Neural cell (in vitro differentiated cells): ENCODE measurements at regions not wholly inside any gene's neighbourhood (a gene's known extent, or its start where the extent isn't known, plus 50 kb on each side); places are given as distances from the start of the nearest gene placed in this dataset.

ENCODE experiments used
- H2AFZ ChIP-seq: fragments of 200-600, 300-800 bp; sonication (generic), shearing (Covaris generic); 2 replicates; pipeline ENCODE4 v1.6.0; 2014; ENCODE audit warnings: low read depth, mild to moderate bottlenecking, antibody characterized with exemption, low read length, moderate library complexity
- H3F3A ChIP-seq: fragments of 200-600 bp; shearing (Covaris generic); 2 replicates; pipeline ENCODE4 v1.6.1; 2016; ENCODE audit warnings: mild to moderate bottlenecking, moderate library complexity, mixed read lengths, antibody characterized with exemption, low read length; ENCODE audit not compliant: insufficient read depth, poor library complexity, severe bottlenecking
- H3K27ac ChIP-seq: fragments of 200-600, 300-800 bp; sonication (generic), shearing (Covaris generic); 2 replicates; pipeline ENCODE4 v1.5.1; 2014; ENCODE audit warnings: mild to moderate bottlenecking, low read length, moderate library complexity
- H3K27me3 ChIP-seq: fragments of 300-800, 200-600 bp; sonication (generic), shearing (Covaris generic); 2 replicates; pipeline ENCODE4 v1.6.0; 2014; ENCODE audit warnings: mild to moderate bottlenecking, low read depth, low read length, moderate library complexity; ENCODE audit not compliant: insufficient read depth
- H3K36me3 ChIP-seq: fragments of 300-800, 200-600 bp; sonication (generic), shearing (Covaris generic); 2 replicates; pipeline ENCODE4 v1.5.1; 2014; ENCODE audit warnings: mild to moderate bottlenecking, antibody characterized with exemption, low read length, moderate library complexity; ENCODE audit not compliant: insufficient read depth
- H3K4me2 ChIP-seq: fragments of 300-800, 200-600 bp; sonication (generic), shearing (Covaris generic); 2 replicates; pipeline ENCODE4 v1.6.0; 2014; ENCODE audit warnings: mild to moderate bottlenecking, low read length
- H3K4me3 ChIP-seq: fragments of 300-800, 200-600 bp; sonication (generic), shearing (Covaris generic); 2 replicates; pipeline ENCODE4 v1.5.1; 2014; ENCODE audit warnings: mild to moderate bottlenecking, low read length, moderate library complexity
- H3K79me2 ChIP-seq: fragments of 200-600 bp; shearing (Covaris generic); replicated peaks from 2 replicates; pipeline ENCODE4 v1.6.0; 2014; ENCODE audit warnings: mild to moderate bottlenecking, low read length, moderate library complexity; ENCODE audit not compliant: insufficient read depth
- H3K9ac ChIP-seq: fragments of 300-800, 200-600 bp; sonication (generic), shearing (Covaris generic); 2 replicates; pipeline ENCODE4 v1.6.1; 2016; ENCODE audit warnings: mild to moderate bottlenecking, low read length, mixed read lengths
- H3K9me2 ChIP-seq: fragments of 200-600 bp; shearing (Covaris generic); 2 replicates; pipeline ENCODE4 v1.6.1; 2016; ENCODE audit warnings: mild to moderate bottlenecking, low read length, mixed read lengths; ENCODE audit not compliant: insufficient read depth
- H3K9me3 ChIP-seq: fragments of 200-600, 300-800 bp; sonication (generic), shearing (Covaris generic); 2 replicates; pipeline ENCODE4 v1.6.1; 2016; ENCODE audit warnings: mild to moderate bottlenecking, mixed run types, low read length, moderate library complexity, mixed read lengths
- H4K20me1 ChIP-seq: fragments of 200-600 bp; shearing (Covaris generic); 2 replicates; pipeline ENCODE4 v1.6.1; 2016; ENCODE audit warnings: mild to moderate bottlenecking, mixed run types; ENCODE audit not compliant: insufficient read depth
- EP300 ChIP-seq: fragments of 450-650 bp; conservative IDR thresholded peaks from 2 replicates; pipeline ENCODE4 v1.6.1; 2014; ENCODE audit warnings: antibody characterized with exemption, mild to moderate bottlenecking, moderate library complexity; ENCODE audit not compliant: poor library complexity, severe bottlenecking
- EZH2 ChIP-seq: fragments of 200-600, 300-800 bp; shearing (Covaris generic), sonication (generic); IDR thresholded peaks from 2 replicates; pipeline ENCODE4 v1.6.1; 2014; ENCODE audit warnings: antibody characterized with exemption, low read length, borderline replicate concordance, mild to moderate bottlenecking; ENCODE audit not compliant: insufficient read depth, poor library complexity, severe bottlenecking
- MXI1 ChIP-seq: fragments of 450-650 bp; conservative IDR thresholded peaks from 2 replicates; pipeline ENCODE4 v1.6.1; 2014; ENCODE audit warnings: antibody characterized with exemption, mild to moderate bottlenecking; ENCODE audit not compliant: poor library complexity, severe bottlenecking
- POLR2AphosphoS5 ChIP-seq: IDR thresholded peaks from 2 replicates; pipeline ENCODE4 v1.6.1; 2012
- RAD21 ChIP-seq: fragments of 450-650 bp; conservative IDR thresholded peaks from 2 replicates; pipeline ENCODE4 v1.6.1; 2014; ENCODE audit warnings: antibody characterized with exemption, mild to moderate bottlenecking, moderate library complexity
- SMC3 ChIP-seq: fragments of 450-650 bp; conservative IDR thresholded peaks from 2 replicates; pipeline ENCODE4 v1.6.1; 2014; ENCODE audit warnings: antibody characterized with exemption, mild to moderate bottlenecking, moderate library complexity; ENCODE audit not compliant: poor library complexity
- TAF1 ChIP-seq: IDR thresholded peaks from 2 replicates; pipeline ENCODE4 v1.6.1; 2012; ENCODE audit warnings: low read depth
- TF ChIP-seq, protein P1 (sequence below): IDR thresholded peaks from 2 replicates; pipeline ENCODE4 v1.6.1; 2012; ENCODE audit warnings: borderline replicate concordance
- TF ChIP-seq, protein P2 (sequence below): fragments of 450-650 bp; IDR thresholded peaks from 2 replicates; pipeline ENCODE4 v1.5.1; 2014; ENCODE audit warnings: antibody characterized with exemption, mild to moderate bottlenecking, moderate library complexity; ENCODE audit not compliant: poor library complexity, severe bottlenecking

DNA sequence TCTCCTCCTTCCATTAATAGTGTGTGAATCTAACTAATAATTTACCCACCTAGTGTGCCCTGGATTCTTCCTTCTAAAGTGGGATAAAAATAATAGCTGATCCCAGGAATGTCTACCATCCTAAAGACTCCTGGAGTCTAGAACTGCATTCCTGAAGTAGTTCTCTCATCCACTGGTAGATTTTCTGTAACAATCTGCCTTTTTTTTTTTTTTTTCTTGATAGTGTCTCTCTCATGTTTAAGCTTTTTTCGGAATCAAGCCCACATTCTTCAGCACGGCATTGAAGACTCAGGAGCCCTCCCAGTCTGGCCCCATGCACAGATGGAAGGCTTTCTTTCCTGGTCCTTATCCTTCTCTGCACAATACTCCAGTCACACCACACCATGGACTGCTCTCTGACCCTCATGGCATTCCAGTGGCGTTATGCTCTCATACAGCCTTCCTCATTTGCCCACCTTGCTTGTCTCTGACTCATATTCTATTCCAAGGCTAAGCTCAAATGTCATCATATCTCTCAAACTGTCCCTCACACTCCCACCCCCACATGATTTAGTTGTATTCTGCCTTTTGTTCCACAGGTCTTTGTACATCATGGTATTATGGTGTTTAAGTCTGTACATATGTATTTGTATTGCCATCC, 68.7 kb upstream of the FRY start:
- no peak overlapping the region for H3K9ac ChIP-seq
- H3K9me3 ChIP-seq, result no peaks in the 10 kb centered on the region
- no peak overlapping the region for H3K27ac ChIP-seq
- H3K36me3 ChIP-seq, result no peaks in the 10 kb centered on the region
- TF ChIP-seq RAD21 (no peak), MXI1 (no peak), EZH2 (no peak), SMC3 (no peak), TAF1 (no peak), EP300 (no peak), POLR2AphosphoS5 (no peak)
- TF ChIP-seq, protein P1, sequence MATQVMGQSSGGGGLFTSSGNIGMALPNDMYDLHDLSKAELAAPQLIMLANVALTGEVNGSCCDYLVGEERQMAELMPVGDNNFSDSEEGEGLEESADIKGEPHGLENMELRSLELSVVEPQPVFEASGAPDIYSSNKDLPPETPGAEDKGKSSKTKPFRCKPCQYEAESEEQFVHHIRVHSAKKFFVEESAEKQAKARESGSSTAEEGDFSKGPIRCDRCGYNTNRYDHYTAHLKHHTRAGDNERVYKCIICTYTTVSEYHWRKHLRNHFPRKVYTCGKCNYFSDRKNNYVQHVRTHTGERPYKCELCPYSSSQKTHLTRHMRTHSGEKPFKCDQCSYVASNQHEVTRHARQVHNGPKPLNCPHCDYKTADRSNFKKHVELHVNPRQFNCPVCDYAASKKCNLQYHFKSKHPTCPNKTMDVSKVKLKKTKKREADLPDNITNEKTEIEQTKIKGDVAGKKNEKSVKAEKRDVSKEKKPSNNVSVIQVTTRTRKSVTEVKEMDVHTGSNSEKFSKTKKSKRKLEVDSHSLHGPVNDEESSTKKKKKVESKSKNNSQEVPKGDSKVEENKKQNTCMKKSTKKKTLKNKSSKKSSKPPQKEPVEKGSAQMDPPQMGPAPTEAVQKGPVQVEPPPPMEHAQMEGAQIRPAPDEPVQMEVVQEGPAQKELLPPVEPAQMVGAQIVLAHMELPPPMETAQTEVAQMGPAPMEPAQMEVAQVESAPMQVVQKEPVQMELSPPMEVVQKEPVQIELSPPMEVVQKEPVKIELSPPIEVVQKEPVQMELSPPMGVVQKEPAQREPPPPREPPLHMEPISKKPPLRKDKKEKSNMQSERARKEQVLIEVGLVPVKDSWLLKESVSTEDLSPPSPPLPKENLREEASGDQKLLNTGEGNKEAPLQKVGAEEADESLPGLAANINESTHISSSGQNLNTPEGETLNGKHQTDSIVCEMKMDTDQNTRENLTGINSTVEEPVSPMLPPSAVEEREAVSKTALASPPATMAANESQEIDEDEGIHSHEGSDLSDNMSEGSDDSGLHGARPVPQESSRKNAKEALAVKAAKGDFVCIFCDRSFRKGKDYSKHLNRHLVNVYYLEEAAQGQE, result no peak
- TF ChIP-seq, protein P2, sequence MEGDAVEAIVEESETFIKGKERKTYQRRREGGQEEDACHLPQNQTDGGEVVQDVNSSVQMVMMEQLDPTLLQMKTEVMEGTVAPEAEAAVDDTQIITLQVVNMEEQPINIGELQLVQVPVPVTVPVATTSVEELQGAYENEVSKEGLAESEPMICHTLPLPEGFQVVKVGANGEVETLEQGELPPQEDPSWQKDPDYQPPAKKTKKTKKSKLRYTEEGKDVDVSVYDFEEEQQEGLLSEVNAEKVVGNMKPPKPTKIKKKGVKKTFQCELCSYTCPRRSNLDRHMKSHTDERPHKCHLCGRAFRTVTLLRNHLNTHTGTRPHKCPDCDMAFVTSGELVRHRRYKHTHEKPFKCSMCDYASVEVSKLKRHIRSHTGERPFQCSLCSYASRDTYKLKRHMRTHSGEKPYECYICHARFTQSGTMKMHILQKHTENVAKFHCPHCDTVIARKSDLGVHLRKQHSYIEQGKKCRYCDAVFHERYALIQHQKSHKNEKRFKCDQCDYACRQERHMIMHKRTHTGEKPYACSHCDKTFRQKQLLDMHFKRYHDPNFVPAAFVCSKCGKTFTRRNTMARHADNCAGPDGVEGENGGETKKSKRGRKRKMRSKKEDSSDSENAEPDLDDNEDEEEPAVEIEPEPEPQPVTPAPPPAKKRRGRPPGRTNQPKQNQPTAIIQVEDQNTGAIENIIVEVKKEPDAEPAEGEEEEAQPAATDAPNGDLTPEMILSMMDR, result no peak
- no peak overlapping the region for H2AFZ ChIP-seq
- no peaks in the 10 kb centered on the region for H3K79me2 ChIP-seq
- H3K9me2 ChIP-seq, result no peaks in the 10 kb centered on the region
- H4K20me1 ChIP-seq, result no peaks in the 10 kb centered on the region
- H3K27me3 ChIP-seq, result no peaks in the 10 kb centered on the region
- H3K4me2 ChIP-seq, result no peak overlapping the region
- H3F3A ChIP-seq, result no peaks in the 10 kb centered on the region
- no peak overlapping the region for H3K4me3 ChIP-seq

DNA sequence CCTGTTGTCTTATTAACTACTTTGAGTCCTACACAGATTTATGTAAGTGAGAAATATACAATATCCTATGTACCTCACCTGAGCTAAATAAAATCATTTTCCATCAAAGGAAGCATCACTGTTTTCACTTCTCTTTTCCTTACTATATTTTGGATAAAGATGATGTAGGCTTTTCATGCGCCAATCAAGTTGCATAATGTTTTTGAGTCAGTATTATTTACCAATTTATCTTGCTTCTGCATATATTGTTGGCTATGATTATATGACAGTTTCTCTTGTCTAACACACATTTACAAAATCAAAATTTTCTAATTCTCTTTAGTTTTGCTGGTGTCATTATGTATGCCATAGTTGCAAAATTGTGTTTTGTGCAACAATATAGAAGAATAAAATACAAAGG, 67.9 kb upstream of the FRY start:
- H3K4me3 ChIP-seq, result no peak overlapping the region
- no peak overlapping the region for H3K27ac ChIP-seq
- H3K4me2 ChIP-seq, result no peak overlapping the region
- TF ChIP-seq RAD21 (no peak), TAF1 (no peak), POLR2AphosphoS5 (no peak), EP300 (no peak)
- H2AFZ ChIP-seq, result no peak overlapping the region
- no peaks in the 10 kb centered on the region for H3F3A ChIP-seq
- no peak overlapping the region for H3K9ac ChIP-seq
- no peaks in the 10 kb centered on the region for H3K79me2 ChIP-seq
- H3K9me3 ChIP-seq, result no peaks in the 10 kb centered on the region
- H3K36me3 ChIP-seq, result no peaks in the 10 kb centered on the region
- no peaks in the 10 kb centered on the region for H3K27me3 ChIP-seq
- H3K9me2 ChIP-seq, result no peaks in the 10 kb centered on the region
- H4K20me1 ChIP-seq, result no peaks in the 10 kb centered on the region
